ENCODE measurements at regions not wholly inside any gene's neighbourhood (a gene's known extent, or its start where the extent isn't known, plus 50 kb on each side); places are given as distances from the start of the nearest gene placed in this dataset.

GRCh38 chr7:110592557-110592956 lies 498.4 kb upstream of the LRRN3 start:
- TF ChIP-seq POLR2A (IDR thresholded peaks at IDR 0.05) (no peak), CTCF (IDR thresholded peaks at IDR 0.05) (no peak)
- no peak overlapping the region for H3K4me3 ChIP-seq (ENCODE audit: low read depth, poor library complexity, severe bottlenecking)
- DNase-seq (ENCODE audit: low spot score in 2 of 2) = no peak
- intact Hi-C loops (cut with DNase I; ENCODE audit: low total_unique reads) = no loop called here
- 68 to 76% methylated on average over 1 of the region's 1 CpG for WGBS, 2 donors

GRCh38 chr7:110593355-110593754 lies 497.6 kb upstream of the LRRN3 start:
- no peak overlapping the region for H3K4me3 ChIP-seq (ENCODE audit: low read depth, poor library complexity, severe bottlenecking)
- no peak for TF ChIP-seq POLR2A (IDR thresholded peaks at IDR 0.05)
- 96 to 100% methylated on average over 1 of the region's 1 CpG for WGBS, 2 donors
- intact Hi-C loops (cut with DNase I; ENCODE audit: low total_unique reads) = no loop called here
- no peak for DNase-seq (ENCODE audit: low spot score in 2 of 2)

GRCh38 chr7:110595694-110596093 lies 495.2 kb upstream of the LRRN3 start:
- TF ChIP-seq CTCF (IDR thresholded peaks at IDR 0.05) = no peak
- no peak for TF ChIP-seq POLR2A (IDR thresholded peaks at IDR 0.05)
- H3K4me3 ChIP-seq (ENCODE audit: low read depth, poor library complexity, severe bottlenecking) = no peak overlapping the region
- intact Hi-C loops (cut with DNase I; ENCODE audit: low total_unique reads) = no loop called here
- no peak for DNase-seq (ENCODE audit: low spot score in 2 of 2)

- DNase-seq (ENCODE audit: low spot score in 2 of 2) = no peak
- WGBS, 2 donors = 27 to 38% methylated on average over 5 of the region's 5 CpGs
- H3K4me3 ChIP-seq (ENCODE audit: low read depth, poor library complexity, severe bottlenecking) = no peak overlapping the region
- intact Hi-C loops (cut with DNase I; ENCODE audit: low total_unique reads) = no loop called here
- TF ChIP-seq CTCF (IDR thresholded peaks at IDR 0.05) (no peak), POLR2A (IDR thresholded peaks at IDR 0.05) (no peak)
These were observed 490.0 kb upstream of the LRRN3 start for GRCh38 chr7:110600956-110601355.

- DNase-seq (ENCODE audit: low spot score in 2 of 2) = no peak
- intact Hi-C loops (cut with DNase I; ENCODE audit: low total_unique reads) = no loop called here
- TF ChIP-seq CTCF (IDR thresholded peaks at IDR 0.05) (no peak), POLR2A (IDR thresholded peaks at IDR 0.05) (no peak)
- no peak overlapping the region for H3K4me3 ChIP-seq (ENCODE audit: low read depth, poor library complexity, severe bottlenecking)
- 61 to 71% methylated on average over 1 of the region's 1 CpG for WGBS, 2 donors
These were observed 489.2 kb upstream of the LRRN3 start for GRCh38 chr7:110601710-110602109.

- 84 to 85% methylated on average over 4 of the region's 4 CpGs for WGBS, 2 donors
- no peak overlapping the region for H3K4me3 ChIP-seq (ENCODE audit: low read depth, poor library complexity, severe bottlenecking)
- intact Hi-C loops (cut with DNase I; ENCODE audit: low total_unique reads) = no loop called here
- TF ChIP-seq POLR2A (IDR thresholded peaks at IDR 0.05) = no peak
- TF ChIP-seq CTCF (IDR thresholded peaks at IDR 0.05) = no peak
- DNase-seq (ENCODE audit: low spot score in 2 of 2) = no peak
These were observed 486.7 kb upstream of the LRRN3 start for GRCh38 chr7:110604206-110604605.

All from lower leg skin (tissue), 4 donors.